ENCODE measurements at regions not wholly inside any gene's neighbourhood (a gene's known extent, or its start where the extent isn't known, plus 50 kb on each side); places are given as distances from the start of the nearest gene placed in this dataset.
A peak's percentile ranks its signal among the peaks of the same experiment; 100 is the strongest.

- DNase-seq = no peak
Measured at GRCh38 chr15:70420948-70421482, 323.3 kb upstream of the TLE3 start.

DNA sequence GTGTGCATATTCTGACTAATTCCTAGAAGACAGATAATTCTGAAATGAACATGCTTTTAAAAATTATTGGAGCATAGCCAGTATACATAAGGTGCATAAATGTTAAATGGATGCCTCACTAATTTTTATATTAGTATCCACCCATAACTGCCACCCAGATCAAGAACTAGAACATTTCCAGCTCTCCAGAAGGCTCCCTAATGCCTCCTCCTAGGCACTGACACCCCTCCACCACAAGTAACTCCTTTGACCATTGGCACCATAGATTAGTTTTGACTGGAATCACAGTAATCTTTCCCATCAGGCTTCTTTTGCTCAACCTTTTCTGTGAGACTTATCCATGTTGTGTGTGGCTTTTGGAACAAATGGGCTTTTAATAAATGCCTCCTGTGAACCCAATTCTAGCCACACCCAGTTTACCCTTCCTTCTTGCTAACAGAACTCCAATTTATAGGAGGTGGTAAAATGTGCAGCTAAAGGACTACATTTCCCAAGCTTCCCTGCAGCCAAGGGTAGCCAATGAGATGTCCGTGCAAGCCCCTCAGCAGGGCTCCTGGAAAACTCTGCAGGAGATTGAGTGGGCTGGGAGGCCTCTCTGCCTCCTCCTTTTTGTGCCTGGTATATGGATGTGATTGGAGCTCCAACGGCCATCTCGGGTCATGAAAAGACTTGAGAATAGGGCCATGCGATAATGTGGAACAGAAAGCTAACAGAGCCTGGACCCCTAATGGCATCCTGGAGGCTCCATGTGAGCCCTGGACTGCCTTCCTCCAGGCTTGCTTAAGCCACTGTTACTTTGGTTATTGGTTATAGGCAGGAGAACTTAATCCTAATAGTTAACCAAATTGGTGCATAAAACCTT, 322.6 kb upstream of the TLE3 start:
- no peak for DNase-seq

DNA sequence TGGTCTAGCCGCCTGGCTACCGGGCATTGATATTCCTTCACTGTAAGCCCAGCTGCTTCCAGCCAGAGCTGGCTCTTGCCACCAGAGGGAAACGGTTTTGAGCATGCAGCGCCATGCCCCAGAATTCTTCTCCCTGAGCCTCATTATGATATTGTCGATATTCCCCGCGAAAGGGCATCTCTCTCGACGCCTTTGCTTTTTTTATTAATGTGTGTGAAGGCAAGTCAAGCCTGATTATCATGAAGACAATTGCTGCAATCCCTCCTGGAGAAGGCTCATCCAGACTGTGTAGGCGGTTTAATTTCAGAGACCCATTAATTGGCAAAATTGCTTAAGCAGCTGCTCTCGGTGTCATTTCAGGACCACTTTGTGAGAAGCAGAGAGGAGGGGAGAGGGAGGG, 321.2 kb upstream of the TLE3 start:
- DNase-seq = no peak

- no peak for DNase-seq
Measured at GRCh38 chr15:70417535-70417934, 319.8 kb upstream of the TLE3 start.

DNA sequence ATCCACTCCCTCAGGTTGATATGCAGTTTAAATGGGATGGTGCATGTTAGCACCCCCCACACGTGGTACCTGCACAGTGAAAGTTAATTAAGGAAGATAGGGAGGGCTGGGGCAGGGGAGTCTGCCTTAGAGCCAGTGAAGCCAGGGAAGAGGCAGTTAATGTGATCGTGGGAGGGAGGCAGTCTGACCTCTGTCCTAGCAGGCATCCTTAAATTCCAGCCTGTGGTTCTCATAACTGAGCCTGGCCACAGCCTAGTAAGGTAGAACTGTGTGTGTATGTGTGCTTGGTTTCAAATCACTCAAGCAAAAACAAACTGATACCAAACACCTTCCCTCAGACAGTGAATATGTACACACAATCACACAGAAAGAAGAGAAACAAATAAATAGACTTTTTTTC, 319.1 kb upstream of the TLE3 start:
- no peak for DNase-seq

- DNase-seq = peak; percentile 26 to 50
Measured at GRCh38 chr15:70415398-70415797, 317.7 kb upstream of the TLE3 start.

DNA sequence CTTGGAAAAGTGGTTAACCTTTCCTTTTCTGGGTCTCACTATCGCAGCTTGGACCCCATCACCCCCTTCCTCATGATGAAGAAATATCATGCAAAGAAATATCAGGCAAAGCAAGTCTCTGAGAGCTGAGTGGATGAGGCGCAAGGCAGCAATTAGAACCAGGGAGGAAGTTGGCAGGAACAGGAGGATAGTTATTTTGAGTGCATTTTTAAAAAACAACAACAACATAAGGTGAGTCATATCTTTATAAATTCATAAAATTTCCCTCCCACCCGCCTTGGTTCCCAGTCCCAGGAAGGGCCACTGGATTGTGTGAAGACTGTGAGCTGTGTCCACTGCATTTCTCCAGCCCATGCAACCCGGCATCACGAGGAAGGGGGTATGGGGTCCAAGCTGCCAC, 316.9 kb upstream of the TLE3 start:
- no peak for DNase-seq

DNA sequence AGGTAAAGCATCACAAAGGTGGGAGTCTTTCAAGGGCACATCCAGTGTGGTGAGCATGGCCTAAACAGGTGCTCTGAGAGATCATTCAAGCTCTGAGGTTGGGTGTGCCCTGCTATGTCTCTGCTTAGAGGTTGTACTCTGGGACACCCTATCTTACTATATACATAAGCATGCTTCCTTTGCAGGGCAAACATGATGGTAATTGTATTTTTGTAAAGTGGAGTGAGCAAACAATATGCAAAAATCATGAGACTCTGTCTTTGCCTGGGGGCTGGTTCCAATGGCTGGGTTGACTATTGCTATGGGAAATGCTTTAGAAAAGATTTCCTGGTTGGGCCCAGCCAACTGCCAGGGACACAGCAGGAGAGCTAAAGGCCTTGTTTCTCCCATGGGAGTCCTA, 315.1 kb upstream of the TLE3 start:
- DNase-seq = no peak

GRCh38 chr15:70411143-70411863, 313.6 kb upstream of the TLE3 start:
- no peak for DNase-seq

DNA sequence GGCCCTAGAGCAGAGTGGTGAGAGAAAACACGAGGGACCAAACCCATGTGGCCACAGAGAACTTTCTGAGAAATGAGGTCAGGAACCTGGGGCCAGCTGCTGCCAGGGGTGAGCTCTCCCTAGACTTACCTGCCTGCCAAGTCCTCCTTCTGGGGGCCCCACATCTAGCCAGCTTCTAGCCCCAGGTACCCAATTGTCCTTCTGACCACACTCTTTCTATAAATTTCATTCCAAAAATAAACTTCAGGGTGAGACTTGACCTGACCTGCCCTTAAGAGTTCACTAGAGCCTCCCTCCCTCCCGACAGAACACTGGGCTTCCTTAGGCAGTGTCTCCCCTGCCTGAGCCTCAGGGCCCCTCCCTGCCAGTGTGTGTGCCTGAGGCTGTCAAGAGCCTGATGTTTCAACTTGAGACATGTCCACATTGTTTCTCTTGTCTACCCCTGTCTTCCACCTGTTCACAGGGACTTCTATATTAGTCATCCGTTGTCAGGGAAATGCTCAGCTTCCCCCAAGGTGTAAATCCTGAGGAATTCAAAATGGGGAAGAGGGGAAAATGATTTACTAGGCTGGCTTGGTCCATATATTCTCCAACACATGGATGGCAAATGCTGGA, 312.8 kb upstream of the TLE3 start:
- DNase-seq = no peak

DNA sequence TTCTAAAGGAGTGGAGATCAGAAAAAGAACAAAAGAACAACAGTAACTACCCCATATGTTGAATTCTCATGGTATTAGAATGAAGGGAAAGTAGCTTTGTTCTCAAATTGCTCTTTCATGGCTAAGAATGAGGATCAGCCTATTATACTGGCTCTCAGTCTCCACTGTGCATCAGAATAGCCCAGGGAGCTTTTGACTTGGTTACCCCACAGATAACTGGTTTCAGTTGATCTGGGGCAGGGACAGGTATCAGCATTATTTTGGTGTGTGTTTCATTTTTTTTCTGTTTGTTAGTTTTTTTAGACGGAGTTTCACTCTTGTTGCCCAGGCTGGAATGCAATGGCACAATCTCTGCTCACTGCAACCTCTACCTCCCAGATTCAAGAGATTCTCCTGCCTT, 311.7 kb upstream of the TLE3 start:
- no peak for DNase-seq

DNA sequence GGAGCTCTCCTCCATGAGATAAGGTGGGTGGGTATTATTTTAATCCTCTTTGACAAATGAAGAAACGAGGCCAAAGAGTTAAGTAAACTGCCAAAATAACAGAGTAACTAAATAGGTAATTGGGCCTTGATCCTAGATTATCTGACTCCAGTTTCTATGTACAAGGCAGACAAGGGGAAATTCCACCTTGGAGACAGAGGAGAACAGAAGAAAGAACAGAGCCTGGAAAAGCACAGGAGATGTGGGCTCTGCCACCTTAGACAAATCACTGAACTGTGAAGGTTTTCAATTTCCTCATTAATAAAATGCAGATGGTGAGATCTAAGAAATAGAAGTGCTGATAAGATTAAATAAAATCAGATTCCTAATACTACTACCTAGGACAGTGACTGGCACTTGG, 310.2 kb upstream of the TLE3 start:
- no peak for DNase-seq

DNA sequence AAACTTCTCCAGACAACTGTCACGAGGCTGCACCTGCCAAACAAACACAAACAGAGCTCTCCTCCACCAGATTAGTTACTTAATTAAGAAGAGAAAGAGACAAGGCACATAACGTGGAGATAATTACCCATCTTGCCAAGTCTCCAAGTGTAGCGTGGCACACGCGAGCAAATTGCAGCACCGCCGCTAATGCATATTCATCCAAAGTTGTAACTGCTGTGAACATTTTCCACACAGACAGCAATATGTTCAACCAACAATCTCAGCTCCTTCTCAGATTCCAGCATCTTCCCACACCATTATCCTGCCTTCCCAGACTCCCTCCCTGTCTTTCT, 309.6 kb upstream of the TLE3 start:
- no peak for DNase-seq

DNA sequence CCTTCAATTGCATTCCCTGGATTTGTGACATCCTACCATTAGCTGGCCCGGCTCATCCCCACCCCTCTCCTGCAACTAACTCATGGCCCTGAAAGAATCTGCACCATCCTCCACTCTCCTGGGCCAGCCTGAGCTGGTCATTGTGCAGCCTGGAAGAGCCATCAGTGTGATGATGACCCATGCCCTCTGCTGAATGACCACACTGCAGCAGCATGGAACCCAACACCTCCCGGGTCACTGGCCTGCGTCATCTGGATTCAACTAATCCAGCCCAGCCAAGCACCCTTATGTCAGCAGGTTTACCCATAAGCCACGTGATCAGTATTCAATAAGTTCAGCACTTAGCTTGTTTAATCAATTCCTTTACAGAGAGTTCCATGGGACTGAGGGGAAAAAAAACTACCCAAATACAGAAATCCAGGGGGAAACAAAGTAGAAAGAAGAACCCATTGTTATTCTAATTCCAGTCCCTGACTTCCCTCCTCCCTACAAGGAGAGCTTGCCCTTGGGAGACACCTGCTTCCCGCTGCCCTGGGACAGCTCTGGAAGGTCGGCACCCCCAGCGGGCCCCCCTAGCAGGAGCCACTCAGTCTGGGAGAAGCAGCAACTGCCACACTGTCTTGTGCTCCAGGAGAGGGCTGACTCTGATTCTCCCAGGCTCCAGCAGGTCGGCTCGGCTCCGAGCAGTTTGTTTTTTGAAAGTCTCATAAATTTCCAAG, 309.1 kb upstream of the TLE3 start:
- no peak for DNase-seq

DNA sequence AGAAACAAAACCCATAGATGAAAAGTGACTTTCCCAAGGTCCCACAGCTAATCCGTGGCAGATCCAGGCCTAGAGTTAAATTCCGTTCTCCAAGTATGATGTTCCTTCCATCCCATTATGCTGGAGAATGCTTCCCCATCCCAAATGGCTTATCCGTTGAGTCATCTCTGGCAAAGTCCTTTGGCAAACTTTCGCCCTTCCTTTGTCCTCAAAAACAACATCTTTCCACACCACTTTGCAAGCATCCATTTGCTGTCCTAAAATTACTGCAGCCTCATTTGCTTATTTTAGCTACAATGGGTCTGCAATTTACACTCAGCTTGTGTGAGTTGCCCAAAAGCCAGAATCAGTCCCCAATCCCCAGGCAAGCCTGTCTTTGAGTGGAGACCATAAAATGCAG, 304.0 kb upstream of the TLE3 start:
- DNase-seq = no peak

GRCh38 chr15:70400766-70401541, 303.2 kb upstream of the TLE3 start:
- DNase-seq = no peak

GRCh38 chr15:70399204-70399603, 301.5 kb upstream of the TLE3 start:
- no peak for DNase-seq

DNA sequence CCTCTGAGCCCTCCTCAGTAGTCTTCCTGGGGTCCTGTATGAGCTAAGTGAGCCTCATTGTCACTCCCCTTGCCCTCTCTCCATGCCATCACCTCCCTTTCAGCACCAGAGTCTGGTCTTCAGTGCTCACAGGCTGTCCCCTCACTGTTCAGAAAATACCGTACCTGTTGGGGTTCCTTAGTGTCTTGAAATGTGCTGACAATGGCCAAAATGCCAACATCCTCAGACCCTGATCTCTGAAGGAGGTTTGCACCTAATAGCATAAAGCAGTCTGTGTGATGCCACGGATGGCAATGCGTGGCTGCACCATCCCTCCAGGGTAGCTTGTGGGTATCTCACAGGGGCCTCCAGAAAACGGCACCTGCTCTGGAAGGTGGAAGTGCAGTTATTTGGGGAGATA, 301.0 kb upstream of the TLE3 start:
- no peak for DNase-seq

DNA sequence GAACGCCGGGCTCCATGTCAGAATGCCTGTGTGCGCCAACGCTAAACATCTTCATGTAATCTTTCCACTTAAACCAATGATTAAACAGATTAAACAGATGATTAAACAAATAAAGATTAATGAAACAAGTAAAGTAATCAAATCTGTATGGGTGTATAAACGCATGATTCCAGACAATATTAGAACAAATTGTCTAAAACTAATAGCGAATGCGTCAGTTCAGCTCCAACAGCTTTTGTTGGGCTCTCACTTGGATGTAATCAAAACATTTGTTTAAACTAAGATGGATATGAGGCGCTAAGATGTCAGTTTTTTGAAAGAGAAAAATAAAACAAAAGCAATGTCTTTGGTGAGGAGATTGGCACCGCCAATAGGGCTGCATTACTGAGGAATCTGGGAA, 299.1 kb upstream of the TLE3 start:
- DNase-seq = no peak

DNA sequence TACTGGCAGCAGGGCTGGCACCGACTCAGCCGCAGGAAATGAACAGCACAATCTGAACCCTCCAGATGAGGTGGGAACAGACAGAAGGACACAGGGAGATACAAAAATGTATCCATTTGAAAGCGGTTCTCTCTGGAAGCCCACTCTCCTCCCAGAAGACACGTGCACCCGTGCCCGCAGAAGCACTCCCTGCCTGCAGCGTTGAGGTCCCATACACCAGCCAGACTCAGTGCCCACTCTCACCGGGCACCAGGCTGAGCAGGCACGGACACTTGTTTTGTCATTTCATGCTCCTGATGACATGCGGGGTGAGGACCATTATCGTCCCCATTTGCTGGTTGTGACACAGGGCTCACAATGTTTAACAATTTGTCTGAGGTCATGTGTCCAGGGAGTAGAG, 297.4 kb upstream of the TLE3 start:
- DNase-seq = no peak

DNA sequence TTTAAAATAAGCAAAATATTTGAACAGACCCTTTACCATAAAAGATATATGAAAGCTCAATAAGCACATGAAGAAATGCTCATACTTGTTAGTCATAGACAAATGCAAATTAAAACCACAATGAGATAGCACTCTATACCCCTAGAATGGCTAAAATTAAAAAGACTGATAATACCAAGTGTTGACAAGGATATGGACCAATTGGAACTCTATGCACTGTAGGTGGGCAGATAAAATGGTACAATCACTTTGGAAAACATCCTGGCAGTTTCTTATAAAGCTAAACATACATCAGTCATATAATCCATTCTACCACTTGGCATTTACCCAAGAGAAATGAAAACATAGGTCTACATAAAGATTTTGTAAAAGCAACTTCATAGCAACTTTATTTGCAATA, 293.0 kb upstream of the TLE3 start:
- no peak for DNase-seq

- DNase-seq = no peak
Measured at GRCh38 chr15:70387993-70388392, 290.3 kb upstream of the TLE3 start.

GRCh38 chr15:70387081-70387480, 289.4 kb upstream of the TLE3 start:
- DNase-seq = no peak
